GM18498 (cell line): ENCODE measurements at regions not wholly inside any gene's neighbourhood (a gene's known extent, or its start where the extent isn't known, plus 50 kb on each side); places are given as distances from the start of the nearest gene placed in this dataset.

Experiments used
- ATAC-seq: cut with Tn5 transposase; IDR thresholded peaks from one replicate; pipeline ENCODE4 v1.9.1; 2021; ENCODE audit warnings: mild to moderate bottlenecking, moderate library complexity; ENCODE audit not compliant: unreplicated experiment

GRCh38 chr9:75830303-75830702 lies 60.2 kb upstream of the PCSK5 start:
- no peak for ATAC-seq

DNA sequence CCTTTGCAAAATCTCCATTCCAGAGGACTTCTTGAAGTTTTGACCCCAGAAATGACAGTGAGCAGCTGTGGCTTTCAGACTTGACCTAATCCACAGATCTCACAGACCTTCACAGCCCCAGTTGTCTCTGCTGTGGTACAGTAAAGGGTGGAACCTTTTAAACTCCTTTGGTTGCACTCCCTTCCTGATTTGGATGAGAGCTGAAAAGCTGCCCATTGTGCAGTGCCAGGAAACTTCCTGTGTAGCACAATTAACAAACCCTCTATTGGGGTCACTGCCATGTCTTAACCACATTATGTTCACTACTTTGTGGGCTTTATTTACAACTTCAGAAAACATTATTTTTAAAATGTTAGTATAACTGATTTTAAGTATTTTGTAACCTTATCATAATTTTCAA lies 56.7 kb upstream of the PCSK5 start:
- ATAC-seq: no peak

DNA sequence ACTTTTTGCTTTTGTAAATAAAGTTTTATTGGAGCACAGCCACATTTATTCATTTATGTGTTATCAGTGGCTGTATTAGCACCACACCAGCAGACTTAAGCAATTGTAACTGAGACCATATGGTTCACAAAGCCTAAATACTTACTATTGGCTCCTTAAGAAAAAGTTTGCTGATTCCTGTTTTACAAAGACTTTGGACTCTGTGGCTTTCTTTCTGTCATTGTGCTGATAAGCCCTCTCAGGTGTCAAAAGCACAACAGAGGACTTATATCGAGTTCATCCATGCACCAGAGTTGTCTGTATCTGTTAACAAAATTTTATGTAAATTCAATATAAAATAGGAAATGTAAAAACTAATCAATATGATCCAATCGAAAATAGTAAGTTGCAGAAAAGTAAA lies 55.6 kb upstream of the PCSK5 start:
- ATAC-seq: no peak
